HG03565 (cell line): ENCODE measurements at regions not wholly inside any gene's neighbourhood (a gene's known extent, or its start where the extent isn't known, plus 50 kb on each side); places are given as distances from the start of the nearest gene placed in this dataset.

Experiments
- ATAC-seq: cut with Tn5 transposase; IDR thresholded peaks from one replicate; pipeline ENCODE4 v1.9.1; 2021; ENCODE audit warnings: mild to moderate bottlenecking, moderate library complexity; ENCODE audit not compliant: unreplicated experiment

- ATAC-seq, result no peak
Measured at GRCh38 chrX:96311366-96311765, 373.3 kb upstream of the DIAPH2 start.

- no peak for ATAC-seq
Measured at GRCh38 chrX:96314985-96315384, 369.7 kb upstream of the DIAPH2 start.

- ATAC-seq, result no peak
Measured at GRCh38 chrX:96361844-96362243, 322.8 kb upstream of the DIAPH2 start.

- ATAC-seq, result peak; percentile 46
Measured at GRCh38 chrX:96372313-96373046, 312.2 kb upstream of the DIAPH2 start.

GRCh38 chrX:96373047-96373355 lies 311.6 kb upstream of the DIAPH2 start:
- ATAC-seq, result no peak

- ATAC-seq, result no peak
Measured at GRCh38 chrX:96376266-96376665, 308.4 kb upstream of the DIAPH2 start.

GRCh38 chrX:96379951-96380350 lies 304.7 kb upstream of the DIAPH2 start:
- no peak for ATAC-seq

GRCh38 chrX:96382018-96382417 lies 302.6 kb upstream of the DIAPH2 start:
- no peak for ATAC-seq

- no peak for ATAC-seq
Measured at GRCh38 chrX:96383428-96383827, 301.2 kb upstream of the DIAPH2 start.

- ATAC-seq, result no peak
Measured at GRCh38 chrX:96386325-96386724, 298.3 kb upstream of the DIAPH2 start.

GRCh38 chrX:96386981-96387380 lies 297.7 kb upstream of the DIAPH2 start:
- no peak for ATAC-seq

- no peak for ATAC-seq
Measured at GRCh38 chrX:96387801-96388200, 296.8 kb upstream of the DIAPH2 start.

- ATAC-seq, result no peak
Measured at GRCh38 chrX:96389281-96390047, 295.2 kb upstream of the DIAPH2 start.

- no peak for ATAC-seq
Measured at GRCh38 chrX:96394598-96394997, 290.0 kb upstream of the DIAPH2 start.

- ATAC-seq, result no peak
Measured at GRCh38 chrX:96403446-96403845, 281.2 kb upstream of the DIAPH2 start.

- ATAC-seq, result no peak
Measured at GRCh38 chrX:96405842-96406241, 278.8 kb upstream of the DIAPH2 start.

- no peak for ATAC-seq
Measured at GRCh38 chrX:96407072-96407471, 277.6 kb upstream of the DIAPH2 start.

GRCh38 chrX:96407501-96407900 lies 277.1 kb upstream of the DIAPH2 start:
- no peak for ATAC-seq

- ATAC-seq, result no peak
Measured at GRCh38 chrX:96407981-96408380, 276.7 kb upstream of the DIAPH2 start.

- ATAC-seq, result no peak
Measured at GRCh38 chrX:96410927-96411326, 273.7 kb upstream of the DIAPH2 start.

- no peak for ATAC-seq
Measured at GRCh38 chrX:96417695-96418094, 266.9 kb upstream of the DIAPH2 start.

- ATAC-seq, result no peak
Measured at GRCh38 chrX:96424007-96424406, 260.6 kb upstream of the DIAPH2 start.

- ATAC-seq, result no peak
Measured at GRCh38 chrX:96425200-96425599, 259.4 kb upstream of the DIAPH2 start.
